ENCODE measurements at regions not wholly inside any gene's neighbourhood (a gene's known extent, or its start where the extent isn't known, plus 50 kb on each side); places are given as distances from the start of the nearest gene placed in this dataset.

GRCh38 chr2:6183226-6183625 is 491.0 kb downstream of the SOX11 start:
- no peak overlapping the region for H4K5ac ChIP-seq (ENCODE audit: insufficient read length, low read depth, low read length)
- no peak overlapping the region for H3K14ac ChIP-seq (ENCODE audit: insufficient read depth, low read length)
- H4K91ac ChIP-seq (ENCODE audit: insufficient read length, low read depth, low read length): no peak overlapping the region
- H3K4ac ChIP-seq (ENCODE audit: low read depth, low read length): no peak overlapping the region
- no peak for DNase-seq
- H2BK5ac ChIP-seq (ENCODE audit: insufficient read length, low read length): no peak overlapping the region
- Mint-ChIP-seq H3K4me1 (peaks cover 4 to 6% of the 10 kb centered on the region in 2 experiments; a peak in 1 of 4 replicates), H3K36me3 (ENCODE audit: insufficient read depth in 1 of 3, low read depth in 3 of 3) (no peaks in the 10 kb centered on the region), H3K9me3 (no peaks in the 10 kb centered on the region), H3K27ac (no peak overlapping the region), H3K4me3 (no peak overlapping the region), H3K27me3 (ENCODE audit: low read depth) (no peaks in the 10 kb centered on the region)
- no peak overlapping the region for H2BK15ac ChIP-seq (ENCODE audit: low read depth, low read length)
- no peak overlapping the region for H2BK12ac ChIP-seq (ENCODE audit: insufficient read length, low read depth, low read length)
- H3K27me3 ChIP-seq (ENCODE audit: insufficient read depth, low read length): no peaks in the 10 kb centered on the region
- H3K4me1 ChIP-seq (ENCODE audit: insufficient read depth, low read length): no peaks in the 10 kb centered on the region
- no peak overlapping the region for H2AFZ ChIP-seq (ENCODE audit: low read length)
- no peaks in the 10 kb centered on the region for H3K79me1 ChIP-seq (ENCODE audit: insufficient read depth, low read depth, low read length, poor library complexity, severe bottlenecking)
- no peaks in the 10 kb centered on the region for H4K20me1 ChIP-seq (ENCODE audit: control insufficient read depth, insufficient read depth, insufficient read length)
- H4K8ac ChIP-seq (replicated peaks; ENCODE audit: insufficient read length, low read depth, low read length): no peak overlapping the region
- H3K23me2 ChIP-seq (ENCODE audit: insufficient read length, low read depth, low read length, poor library complexity, severe bottlenecking): no peaks in the 10 kb centered on the region
- no peak overlapping the region for H3K18ac ChIP-seq (ENCODE audit: insufficient read length, low read depth, low read length)
- H2BK120ac ChIP-seq (ENCODE audit: low read depth, low read length, poor library complexity, severe bottlenecking): no peak overlapping the region
- no peak overlapping the region for H3K23ac ChIP-seq (ENCODE audit: insufficient read length, low read depth, low read length)
- no CpG with 5 or more reads among the region's 1 CpG for WGBS (ENCODE audit: extremely low coverage, insufficient read length, low lambda C conversion rate)
- no peaks in the 10 kb centered on the region for H3K9me3 ChIP-seq (ENCODE audit: control insufficient read depth, low read depth, low read length)
- H3K4me2 ChIP-seq (ENCODE audit: insufficient read depth, insufficient read length, low read length): no peak overlapping the region
- H3K9ac ChIP-seq (ENCODE audit: extremely low read depth, insufficient read length, low read length): no peak overlapping the region
- H3K79me2 ChIP-seq (ENCODE audit: insufficient read depth, low read length): no peaks in the 10 kb centered on the region
- H3K56ac ChIP-seq (ENCODE audit: insufficient read length, low read depth, low read length): no peak overlapping the region
- no peak overlapping the region for H2BK20ac ChIP-seq (ENCODE audit: low read depth, low read length, poor library complexity, severe bottlenecking)
- TF ChIP-seq, protein P1, sequence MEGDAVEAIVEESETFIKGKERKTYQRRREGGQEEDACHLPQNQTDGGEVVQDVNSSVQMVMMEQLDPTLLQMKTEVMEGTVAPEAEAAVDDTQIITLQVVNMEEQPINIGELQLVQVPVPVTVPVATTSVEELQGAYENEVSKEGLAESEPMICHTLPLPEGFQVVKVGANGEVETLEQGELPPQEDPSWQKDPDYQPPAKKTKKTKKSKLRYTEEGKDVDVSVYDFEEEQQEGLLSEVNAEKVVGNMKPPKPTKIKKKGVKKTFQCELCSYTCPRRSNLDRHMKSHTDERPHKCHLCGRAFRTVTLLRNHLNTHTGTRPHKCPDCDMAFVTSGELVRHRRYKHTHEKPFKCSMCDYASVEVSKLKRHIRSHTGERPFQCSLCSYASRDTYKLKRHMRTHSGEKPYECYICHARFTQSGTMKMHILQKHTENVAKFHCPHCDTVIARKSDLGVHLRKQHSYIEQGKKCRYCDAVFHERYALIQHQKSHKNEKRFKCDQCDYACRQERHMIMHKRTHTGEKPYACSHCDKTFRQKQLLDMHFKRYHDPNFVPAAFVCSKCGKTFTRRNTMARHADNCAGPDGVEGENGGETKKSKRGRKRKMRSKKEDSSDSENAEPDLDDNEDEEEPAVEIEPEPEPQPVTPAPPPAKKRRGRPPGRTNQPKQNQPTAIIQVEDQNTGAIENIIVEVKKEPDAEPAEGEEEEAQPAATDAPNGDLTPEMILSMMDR (conservative IDR thresholded peaks at IDR 0.05): no peak
- H3T11ph ChIP-seq (ENCODE audit: low read length): no peak overlapping the region
- no peak overlapping the region for H3K27ac ChIP-seq (ENCODE audit: insufficient read length, low read depth, low read length)
- H2AK5ac ChIP-seq (ENCODE audit: insufficient read length, low read length): no peak overlapping the region

All from H9 (cell line).